Pancreas (tissue), 10 donors: ENCODE measurements at regions not wholly inside any gene's neighbourhood (a gene's known extent, or its start where the extent isn't known, plus 50 kb on each side); places are given as distances from the start of the nearest gene placed in this dataset.

Experiments used
- ATAC-seq, 4 donors: fragments of 200-7000 bp; cut with Tn5 transposase; one replicate each; pipeline versions ENCODE4 v1.8.0 to v1.9.1; 2020; ENCODE audit warnings: mild to moderate bottlenecking in 4 of 4, moderate library complexity in 4 of 4
- DNase-seq, 6 donors: peaks; one replicate each; pipeline ENCODE4 v3.0.0-alpha.2; 2020
- FAIRE-seq: peaks from 2 replicates; lab custom pipeline; 2012; peaks lifted over from hg19 to GRCh38; lab: Jason Lieb, UNC
- H3K27ac ChIP-seq, 4 donors: fragments of 200-600 bp; sonication (generic); 1 replicate in 3 of 4; 2 replicates in 1 of 4; pipeline versions ENCODE4 v1.5.0 to v1.8.0; 2020
- H3K27me3 ChIP-seq, 4 donors: fragments of 200-600 bp; one replicate each; pipeline ENCODE4 v1.8.0; 2021
- H3K36me3 ChIP-seq, 3 donors: fragments of 200-600 bp; sonication (generic) in 1 of 3; one replicate each; pipeline versions ENCODE4 v1.5.0 to v1.8.0; 2020 to 2021
- H3K4me1 ChIP-seq, 3 donors: fragments of 200-600 bp; one replicate each; pipeline ENCODE4 v1.8.0; 2021
- H3K4me3 ChIP-seq, 4 donors: fragments of 200-600 bp; sonication (generic) in 2 of 4; one replicate each; pipeline versions ENCODE4 v1.5.0 to v1.8.0; 2020 to 2021
- H3K9me3 ChIP-seq, 4 donors: fragments of 200-600 bp; one replicate each; pipeline ENCODE4 v1.8.0; 2021
- CTCF ChIP-seq, 4 donors: fragments of 200-600 bp; sonication (generic) in 3 of 4; IDR thresholded peaks; one replicate each; pipeline versions ENCODE4 v1.5.0 to v1.8.0; 2021; ENCODE audit warnings: antibody characterized with exemption in 4 of 4
- WGBS, 2 donors: extraction: QIAGEN DNeasy Blood & Tissue Kit; methylation state at CpG; one replicate each; pipeline ENCODE4 v1.1.7; 2013; 5-methylcytosine and 5-hydroxymethylcytosine counted together
- intact Hi-C, 3 donors: fragments of 100-400 bp; cut with DNase I; formaldehyde crosslinking; loops; one replicate each; pipeline versions ENCODE4 v1.11.1 to v1.14.2; 2022
- donor health status: healthy with polysubstance abuse.
- donor health status: DM: no; HTN: no; CAD: no; lungs with moderate emphysema.
- donor health status: DM: no; HTN: no; CAD: no.
- donor health status: control.
- donor health status: control.
- donor health status: Bipolar disorder and iron deficiency.
- donor health status: DM: yes; HTN: yes; CAD: no.
- donor health status: DM: no; HTN: no; CAD: no.
- donor health status: DM: no; HTN: no; CAD: no.
- donor health status: DM: yes; HTN: yes; CAD: no.

GRCh38 chr18:65265761-65266160, 485.1 kb upstream of the CDH7 start:
- no peak for FAIRE-seq
- Histone ChIP-seq H3K4me3 (no peak overlapping the region), H3K27me3 (no peaks in the 10 kb centered on the region), H3K4me1 (no peaks in the 10 kb centered on the region), H3K36me3 (no peaks in the 10 kb centered on the region), H3K27ac (no peak overlapping the region), H3K9me3 (no peaks in the 10 kb centered on the region)
- WGBS, 2 donors: 86 to 95% methylated on average over 1 of the region's 1 CpG
- intact Hi-C loops: no loop called here
- no peak for DNase-seq
- ATAC-seq: no peak
- TF ChIP-seq CTCF (IDR thresholded peaks at IDR 0.05): no peak

GRCh38 chr18:65260030-65260429, 490.8 kb upstream of the CDH7 start:
- TF ChIP-seq CTCF (IDR thresholded peaks at IDR 0.05): no peak
- no peaks in the 10 kb centered on the region for H3K4me1 ChIP-seq
- intact Hi-C loops: no loop called here
- H3K4me3 ChIP-seq: no peak overlapping the region
- H3K36me3 ChIP-seq: no peaks in the 10 kb centered on the region
- FAIRE-seq (no peak), ATAC-seq (no peak), DNase-seq (no peak)
- 30 to 40% methylated on average over 2 of the region's 2 CpGs for WGBS, 2 donors
- no peak overlapping the region for H3K27ac ChIP-seq
- H3K9me3 ChIP-seq: no peaks in the 10 kb centered on the region
- H3K27me3 ChIP-seq: no peaks in the 10 kb centered on the region

- Histone ChIP-seq H3K36me3 (no peaks in the 10 kb centered on the region), H3K4me3 (no peak overlapping the region), H3K27ac (no peak overlapping the region), H3K9me3 (no peaks in the 10 kb centered on the region), H3K4me1 (no peaks in the 10 kb centered on the region), H3K27me3 (no peaks in the 10 kb centered on the region)
- intact Hi-C loops: no loop called here
- DNase-seq (no peak), FAIRE-seq (no peak), ATAC-seq (no peak)
- no peak for TF ChIP-seq CTCF (IDR thresholded peaks at IDR 0.05)
- 86 to 88% methylated on average over 2 of the region's 2 CpGs for WGBS, 2 donors
Observed at GRCh38 chr18:65259403-65259802, 491.4 kb upstream of the CDH7 start.

- no peaks in the 10 kb centered on the region for H3K9me3 ChIP-seq
- no peak for FAIRE-seq
Observed at GRCh38 chr18:65257149-65257548, 493.7 kb upstream of the CDH7 start.

GRCh38 chr18:65255417-65255816, 495.4 kb upstream of the CDH7 start:
- Histone ChIP-seq H3K36me3 (no peaks in the 10 kb centered on the region), H3K4me1 (no peaks in the 10 kb centered on the region), H3K9me3 (no peaks in the 10 kb centered on the region), H3K27ac (no peak overlapping the region), H3K4me3 (no peak overlapping the region), H3K27me3 (no peaks in the 10 kb centered on the region)
- no peak for TF ChIP-seq CTCF (IDR thresholded peaks at IDR 0.05)
- DNase-seq: no peak
- no peak for ATAC-seq
- intact Hi-C loops: no loop called here
- 64 to 77% methylated on average over 2 of the region's 2 CpGs for WGBS, 2 donors
- no peak for FAIRE-seq

More at GRCh38 chr18:65257149-65257548, 493.7 kb upstream of the CDH7 start:
- DNase-seq (no peak), ATAC-seq (no peak)
- WGBS, 2 donors: 70 to 84% methylated on average over 1 of the region's 1 CpG
- intact Hi-C loops: no loop called here
- Histone ChIP-seq H3K4me3 (no peak overlapping the region), H3K4me1 (no peaks in the 10 kb centered on the region), H3K36me3 (no peaks in the 10 kb centered on the region), H3K27me3 (no peaks in the 10 kb centered on the region), H3K27ac (no peak overlapping the region)
- no peak for TF ChIP-seq CTCF (IDR thresholded peaks at IDR 0.05)
